HG03575 (cell line): ENCODE measurements at regions not wholly inside any gene's neighbourhood (a gene's known extent, or its start where the extent isn't known, plus 50 kb on each side); places are given as distances from the start of the nearest gene placed in this dataset.

Experiments
- ATAC-seq: cut with Tn5 transposase; IDR thresholded peaks from one replicate; pipeline ENCODE4 v1.9.1; 2021; ENCODE audit not compliant: unreplicated experiment, insufficient number of reproducible peaks, low FRiP score; ENCODE audit errors: extremely low read depth

DNA sequence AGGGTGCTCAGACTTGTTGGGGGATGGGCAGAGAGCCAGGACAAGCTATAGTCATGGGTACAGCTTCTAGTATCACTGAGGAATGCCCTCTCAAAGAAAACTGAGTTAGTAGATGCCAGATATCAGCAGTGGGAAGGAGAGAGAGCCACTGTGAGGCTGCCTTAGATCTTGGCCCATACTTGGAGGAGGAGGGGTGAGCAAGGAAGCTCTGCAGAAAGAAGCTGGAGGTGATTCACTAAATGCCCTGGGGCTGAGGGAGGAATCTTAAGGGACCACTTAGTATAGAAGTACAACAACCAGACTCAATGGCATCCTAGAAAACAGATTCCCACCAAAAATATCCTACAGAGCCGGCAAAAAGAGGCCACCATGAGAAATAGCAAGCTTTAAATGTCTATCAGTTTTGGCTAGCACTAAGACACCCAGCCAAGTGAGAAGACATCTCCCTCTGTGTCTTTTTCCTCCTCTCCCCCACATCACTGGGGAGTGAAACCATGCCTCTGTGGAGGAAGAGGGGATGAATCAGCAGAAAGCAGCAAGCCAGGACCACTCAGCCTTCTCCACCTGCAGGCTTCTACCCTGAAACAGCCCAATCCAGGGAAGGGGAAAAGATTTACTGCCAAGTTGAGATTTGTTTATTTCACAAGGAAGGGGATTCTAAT, 282.5 kb upstream of the STT3B start:
- no peak for ATAC-seq

- ATAC-seq, result no peak
Measured at GRCh38 chr3:31251083-31251482, 281.6 kb upstream of the STT3B start.

GRCh38 chr3:31252216-31253185, 280.2 kb upstream of the STT3B start:
- no peak for ATAC-seq

DNA sequence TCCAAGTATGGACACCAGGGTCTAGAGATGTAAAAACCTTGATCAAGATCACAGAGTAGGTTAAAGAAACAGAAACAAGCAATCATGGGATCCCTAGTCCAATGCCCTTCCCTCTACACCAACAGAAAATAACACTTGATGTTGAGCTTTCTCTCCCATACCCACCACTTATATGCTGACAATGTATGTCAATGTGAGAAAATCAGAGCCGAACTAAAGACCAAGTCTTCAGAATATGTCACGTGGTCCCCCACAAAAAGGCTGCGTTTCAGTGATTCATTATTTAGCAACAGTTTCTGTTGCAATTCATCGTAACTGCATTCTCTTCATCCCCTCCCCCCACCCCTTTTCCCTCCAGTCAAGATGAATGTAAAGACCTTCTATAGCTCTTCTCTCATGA, 278.9 kb upstream of the STT3B start:
- ATAC-seq, result no peak

GRCh38 chr3:31254483-31254882, 278.2 kb upstream of the STT3B start:
- ATAC-seq, result no peak

DNA sequence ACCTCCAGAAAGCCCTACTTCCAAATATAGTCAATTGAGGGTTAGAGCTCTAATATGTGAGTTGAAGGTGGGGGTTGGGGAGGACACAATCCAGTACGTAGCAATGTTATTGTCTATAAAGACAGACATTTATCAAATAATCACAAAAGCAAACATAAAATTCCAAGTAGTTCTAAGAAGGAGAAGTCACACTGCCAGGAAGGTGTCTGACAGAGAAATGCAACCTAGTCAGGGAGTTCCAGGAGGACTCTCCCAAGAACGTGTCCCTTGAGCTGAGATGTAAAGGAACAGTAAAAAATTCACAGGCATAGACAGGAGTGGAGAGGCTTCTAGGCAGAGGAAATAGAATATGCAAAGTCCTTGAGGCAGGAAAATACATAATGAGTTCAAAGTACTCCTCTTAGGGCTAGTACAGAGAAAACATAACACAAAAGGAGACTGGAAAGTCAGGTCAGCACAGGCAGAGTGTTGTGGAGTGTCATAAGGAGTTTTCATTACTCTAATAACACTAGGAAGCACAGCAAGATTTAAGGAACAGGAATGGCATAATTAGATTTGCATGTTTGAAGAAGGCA, 277.6 kb upstream of the STT3B start:
- no peak for ATAC-seq

DNA sequence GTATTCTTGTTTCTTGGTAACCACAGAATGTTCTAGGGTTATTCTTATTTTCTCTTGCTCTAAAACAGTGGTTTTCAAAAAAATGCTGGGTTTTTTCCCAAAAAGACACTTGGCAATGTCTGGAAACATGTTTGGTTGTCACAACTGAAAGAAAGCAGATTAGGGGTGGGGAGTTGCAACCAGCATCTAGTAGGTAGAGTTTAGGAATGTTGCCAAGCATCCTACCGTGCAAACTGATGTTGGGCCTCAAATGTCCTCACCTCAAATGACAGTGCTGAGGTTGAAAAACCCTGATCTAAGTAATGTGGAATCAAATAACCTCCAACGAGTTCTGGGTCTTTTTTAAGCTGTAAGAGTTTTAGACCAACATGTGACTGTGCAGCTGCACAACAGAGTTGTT, 270.5 kb upstream of the STT3B start:
- ATAC-seq, result no peak

- ATAC-seq, result no peak
Measured at GRCh38 chr3:31263897-31264296, 268.8 kb upstream of the STT3B start.

DNA sequence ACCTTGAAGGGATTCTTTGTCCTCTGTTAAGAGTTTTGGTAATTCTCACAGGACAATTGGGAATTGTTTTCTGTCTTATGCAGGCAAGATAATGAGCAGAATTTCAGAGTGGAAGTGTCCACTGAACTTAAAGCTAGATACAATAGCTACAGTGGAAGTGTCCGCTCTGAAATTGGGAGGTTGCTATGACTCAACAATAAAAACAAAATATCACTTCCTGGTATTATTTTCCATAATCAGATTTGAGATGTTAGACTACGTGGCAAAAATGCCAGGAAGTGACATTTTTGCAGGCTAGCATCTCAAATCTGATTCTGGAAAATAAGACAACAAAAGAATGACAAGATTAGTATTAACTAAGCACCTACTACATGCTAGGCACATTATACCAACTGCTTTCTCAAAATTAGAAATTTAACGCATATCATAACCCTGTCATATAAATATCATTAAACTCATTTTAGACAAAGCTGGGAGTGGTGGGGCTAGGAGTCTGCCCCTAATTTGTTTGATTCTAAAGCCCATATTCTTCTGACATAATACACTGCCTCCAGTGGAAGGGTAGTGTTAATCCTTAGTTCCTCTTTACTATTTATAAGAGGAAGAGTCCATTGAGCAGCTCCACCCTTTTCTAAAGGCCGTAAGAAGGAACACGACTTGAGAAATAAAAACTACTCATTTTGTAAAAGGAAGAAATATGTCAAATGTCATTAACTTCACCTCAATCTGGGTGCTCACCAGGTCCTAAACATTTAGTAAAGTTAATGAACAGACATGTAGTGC, 266.9 kb upstream of the STT3B start:
- ATAC-seq, result no peak

GRCh38 chr3:31268868-31269267, 263.9 kb upstream of the STT3B start:
- ATAC-seq, result no peak

GRCh38 chr3:31270010-31270409, 262.7 kb upstream of the STT3B start:
- no peak for ATAC-seq

DNA sequence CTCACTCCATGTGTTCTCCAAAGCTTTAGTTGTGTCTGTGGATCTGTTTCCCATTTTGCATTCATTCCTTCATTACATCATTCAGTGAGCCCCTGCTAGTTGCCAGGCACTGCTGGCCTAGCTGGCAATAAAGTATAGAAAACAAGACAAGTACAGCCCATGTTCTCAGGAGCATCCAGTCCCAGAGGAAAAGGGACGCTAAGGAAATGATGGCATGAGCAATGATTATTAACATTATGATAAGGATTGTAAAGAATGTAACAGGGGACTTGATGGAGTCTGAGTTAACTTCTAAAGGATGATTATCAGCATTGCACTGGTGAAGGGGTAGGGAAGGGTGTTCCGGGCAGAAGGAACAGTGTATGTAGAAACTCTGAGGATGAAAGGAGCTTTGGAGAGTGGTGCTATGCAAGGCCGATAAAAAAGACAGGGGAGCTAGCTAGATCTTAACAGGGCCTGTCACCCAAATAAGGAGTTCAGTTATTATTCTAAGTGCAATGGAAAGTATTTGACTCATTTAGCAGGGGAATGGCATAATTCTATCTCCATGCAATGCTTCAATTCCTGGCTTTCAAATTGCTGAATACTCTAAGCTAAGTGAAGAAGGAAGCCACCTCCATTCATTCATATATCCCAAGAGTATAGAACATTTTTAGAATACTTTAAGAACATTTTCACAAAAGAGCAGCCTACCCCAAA, 258.2 kb upstream of the STT3B start:
- no peak for ATAC-seq

DNA sequence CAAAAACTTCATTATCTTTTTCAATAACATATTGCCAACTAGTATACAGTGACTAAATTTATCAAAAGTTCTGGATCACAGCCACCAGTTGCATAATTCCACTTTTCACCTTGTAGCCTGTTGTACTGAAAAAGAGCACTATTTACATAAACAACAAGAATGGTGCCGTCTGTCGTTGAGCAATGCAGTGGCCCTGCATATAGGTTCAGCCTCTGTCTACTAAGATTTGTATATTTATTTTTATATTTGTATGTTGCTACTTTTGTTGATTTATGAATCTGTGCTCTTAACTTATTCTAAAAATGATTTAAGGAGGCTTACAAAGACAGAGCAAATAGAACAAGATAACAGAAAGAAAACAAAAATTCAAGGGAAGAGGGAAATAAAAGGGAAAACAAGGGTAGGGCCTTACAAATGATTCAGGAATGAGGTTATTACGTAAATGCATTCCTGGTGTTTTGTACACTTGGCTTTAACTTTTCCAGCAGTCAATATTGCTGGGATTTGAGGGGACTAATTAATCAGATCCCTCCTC, 257.6 kb upstream of the STT3B start:
- no peak for ATAC-seq

- no peak for ATAC-seq
Measured at GRCh38 chr3:31275583-31275982, 257.1 kb upstream of the STT3B start.

GRCh38 chr3:31277582-31277981, 255.1 kb upstream of the STT3B start:
- no peak for ATAC-seq

DNA sequence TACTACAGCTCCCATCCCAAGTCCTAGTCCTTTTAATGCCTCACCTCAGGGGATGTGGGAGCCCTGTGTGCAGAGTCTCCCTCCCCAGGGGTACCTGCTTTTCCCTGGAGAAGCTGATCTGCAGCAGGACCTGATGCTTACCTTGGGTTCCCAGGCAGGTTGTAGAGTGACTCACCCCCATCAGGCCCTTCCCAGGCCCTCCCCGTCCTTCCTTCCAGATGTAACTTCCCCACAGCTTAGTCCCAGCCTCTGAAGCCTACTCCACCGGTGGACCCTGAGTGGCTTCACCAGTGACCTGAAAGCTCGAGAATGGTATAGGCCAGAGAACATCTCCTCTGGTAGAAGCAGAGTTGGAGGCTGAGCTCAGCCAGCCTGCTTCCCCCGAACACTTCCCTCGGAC, 254.2 kb upstream of the STT3B start:
- no peak for ATAC-seq

- ATAC-seq, result no peak
Measured at GRCh38 chr3:31284776-31285175, 247.9 kb upstream of the STT3B start.

DNA sequence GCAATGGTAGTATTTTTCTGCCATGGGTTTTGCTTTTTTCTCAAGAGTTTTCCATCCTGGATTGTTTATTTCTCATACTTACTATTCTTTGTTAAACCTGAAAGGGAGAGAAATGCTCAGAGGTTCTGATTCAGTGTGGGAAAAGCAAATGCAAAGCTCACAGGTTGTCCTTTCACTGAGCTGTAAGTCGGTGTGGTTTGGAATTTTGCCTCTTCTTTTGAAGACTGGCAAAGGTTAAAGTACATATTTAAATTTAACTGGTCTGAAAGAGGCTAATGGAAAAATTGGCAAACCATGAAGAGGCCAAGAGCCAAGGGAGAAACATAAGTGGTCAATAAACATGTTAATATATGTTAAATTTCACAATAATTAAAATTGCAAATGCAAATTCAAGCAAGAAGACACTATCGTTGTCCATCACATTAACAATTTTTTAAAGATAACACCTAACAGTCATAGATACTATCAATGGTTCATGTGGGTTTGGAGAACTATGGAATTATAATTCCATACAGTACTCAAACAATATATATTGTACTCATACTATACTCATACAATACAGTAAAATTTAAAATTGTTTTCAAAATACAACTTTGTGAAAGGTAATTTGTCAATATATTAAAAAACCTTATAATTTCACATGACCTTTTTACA, 246.8 kb upstream of the STT3B start:
- ATAC-seq, result no peak
